G401.6 (cell line): ENCODE measurements at regions not wholly inside any gene's neighbourhood (a gene's known extent, or its start where the extent isn't known, plus 50 kb on each side); places are given as distances from the start of the nearest gene placed in this dataset.
"Not testable (repeated sequence)": the region's sequence is repeated elsewhere in the genome, so short reads cannot be mapped to it uniquely, and the experiment has no call there.

ENCODE experiments used
- FAIRE-seq: peaks from 2 replicates; lab custom pipeline; 2012; peaks lifted over from hg19 to GRCh38; lab: Jason Lieb, UNC

DNA sequence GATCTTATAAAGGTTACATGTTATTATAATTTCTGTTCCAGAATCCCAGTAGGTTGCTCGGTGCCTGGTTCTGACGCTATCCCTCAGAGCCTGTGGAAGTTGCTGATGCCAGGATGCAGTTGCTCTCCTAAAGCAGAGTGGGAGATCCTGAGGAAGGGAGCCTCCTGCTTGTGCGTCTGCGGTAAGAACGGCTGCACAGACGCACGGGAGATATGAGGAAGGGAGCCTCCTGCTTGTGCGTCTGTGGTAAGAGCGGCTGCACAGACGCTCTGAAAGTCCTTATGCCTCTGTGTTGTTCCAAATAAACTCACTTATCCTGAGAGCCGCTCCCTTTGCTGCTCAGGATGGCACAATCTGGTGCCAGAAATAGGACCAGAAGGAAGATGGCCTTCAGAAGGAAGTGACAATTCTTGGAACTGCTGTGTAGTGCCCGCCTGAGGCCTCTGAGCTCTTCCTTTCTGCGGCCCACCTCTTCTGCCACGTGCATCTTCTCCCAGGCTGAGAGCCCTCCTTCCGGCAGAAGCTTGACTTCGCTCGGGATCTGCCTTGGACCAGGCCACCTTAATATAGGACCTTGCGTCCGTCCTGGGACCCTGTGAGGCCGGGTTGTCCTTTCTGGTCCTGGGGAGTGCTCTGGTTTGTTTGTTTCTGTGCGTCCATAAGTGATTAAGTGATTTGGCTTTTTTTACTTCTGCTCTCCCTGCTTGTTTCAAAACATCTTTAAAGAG lies 89.5 kb downstream of the RTP5 start:
- FAIRE-seq: no peak

GRCh38 chr2:241959751-241960269 lies 90.3 kb downstream of the RTP5 start:
- no peak for FAIRE-seq

DNA sequence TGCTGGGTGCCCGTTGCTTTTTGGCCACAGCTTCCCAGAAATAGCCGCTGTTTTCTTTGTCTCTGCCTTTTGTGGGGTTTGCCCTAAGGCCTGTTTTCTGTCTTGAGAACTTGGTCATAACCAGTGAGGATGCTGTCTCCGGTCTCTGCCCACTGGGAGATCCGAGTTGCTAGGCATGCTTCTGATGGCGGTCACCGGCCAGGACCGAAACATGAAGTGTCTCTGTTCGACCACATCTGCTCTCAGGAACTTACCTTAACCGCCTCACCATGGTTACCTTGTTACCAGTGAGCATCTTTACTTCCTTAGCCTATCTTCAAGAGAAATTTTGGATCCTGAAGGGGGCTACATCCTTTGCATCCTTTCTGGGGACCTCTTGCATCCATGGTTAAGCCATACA lies 91.9 kb downstream of the RTP5 start:
- FAIRE-seq: no peak

DNA sequence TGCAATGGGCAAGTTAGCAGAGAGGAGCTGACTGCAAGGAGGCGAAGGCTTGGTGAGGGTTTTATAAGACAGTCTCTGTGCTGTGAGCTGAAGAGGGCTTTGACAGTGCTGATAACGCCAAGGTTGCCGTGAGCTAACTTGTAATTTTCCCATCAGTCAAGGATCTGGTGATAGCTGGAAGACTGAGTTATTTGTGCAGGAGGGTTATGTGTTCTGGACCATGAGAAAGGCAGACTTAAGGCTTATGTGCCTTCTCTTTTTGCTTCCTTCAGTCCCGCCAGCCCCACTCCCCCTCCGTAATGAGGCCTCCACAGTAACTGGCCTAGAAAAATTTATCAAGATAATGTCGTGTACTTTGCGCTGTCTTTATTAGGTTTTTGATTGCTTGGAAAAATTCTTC lies 94.6 kb downstream of the RTP5 start:
- no peak for FAIRE-seq

- no peak for FAIRE-seq
Measured at GRCh38 chr2:241965931-241966412, 96.4 kb downstream of the RTP5 start.

GRCh38 chr2:241966647-241967466 lies 97.3 kb downstream of the RTP5 start:
- no peak for FAIRE-seq

GRCh38 chr2:241967467-241968144 lies 98.1 kb downstream of the RTP5 start:
- no peak for FAIRE-seq

- no peak for FAIRE-seq
Measured at GRCh38 chr2:241968417-241968816, 98.9 kb downstream of the RTP5 start.

- FAIRE-seq: not testable (repeated sequence)
Measured at GRCh38 chr2:241969182-241969581, 99.7 kb downstream of the RTP5 start.

DNA sequence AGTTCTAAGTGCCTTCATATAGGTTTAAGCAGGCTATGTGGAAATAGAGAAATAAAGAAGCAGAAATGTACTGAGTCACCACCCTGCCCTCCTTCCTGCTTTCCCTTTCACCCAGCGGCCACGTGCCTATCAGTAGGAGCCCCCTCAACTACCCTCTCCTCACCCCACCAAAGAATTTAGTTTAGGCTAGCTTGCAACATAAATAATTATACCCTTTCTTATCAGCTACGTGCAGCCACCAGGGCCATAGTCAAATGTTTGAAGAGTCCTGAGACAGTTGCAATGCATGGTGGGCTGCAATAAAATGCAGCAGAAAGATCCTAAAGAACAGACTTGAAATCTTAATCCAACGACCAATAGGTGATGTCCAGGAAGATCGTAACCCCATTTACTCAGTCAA lies 101.2 kb downstream of the RTP5 start:
- FAIRE-seq: no peak

- FAIRE-seq: no peak
Measured at GRCh38 chr2:241974096-241974495, 104.6 kb downstream of the RTP5 start.

DNA sequence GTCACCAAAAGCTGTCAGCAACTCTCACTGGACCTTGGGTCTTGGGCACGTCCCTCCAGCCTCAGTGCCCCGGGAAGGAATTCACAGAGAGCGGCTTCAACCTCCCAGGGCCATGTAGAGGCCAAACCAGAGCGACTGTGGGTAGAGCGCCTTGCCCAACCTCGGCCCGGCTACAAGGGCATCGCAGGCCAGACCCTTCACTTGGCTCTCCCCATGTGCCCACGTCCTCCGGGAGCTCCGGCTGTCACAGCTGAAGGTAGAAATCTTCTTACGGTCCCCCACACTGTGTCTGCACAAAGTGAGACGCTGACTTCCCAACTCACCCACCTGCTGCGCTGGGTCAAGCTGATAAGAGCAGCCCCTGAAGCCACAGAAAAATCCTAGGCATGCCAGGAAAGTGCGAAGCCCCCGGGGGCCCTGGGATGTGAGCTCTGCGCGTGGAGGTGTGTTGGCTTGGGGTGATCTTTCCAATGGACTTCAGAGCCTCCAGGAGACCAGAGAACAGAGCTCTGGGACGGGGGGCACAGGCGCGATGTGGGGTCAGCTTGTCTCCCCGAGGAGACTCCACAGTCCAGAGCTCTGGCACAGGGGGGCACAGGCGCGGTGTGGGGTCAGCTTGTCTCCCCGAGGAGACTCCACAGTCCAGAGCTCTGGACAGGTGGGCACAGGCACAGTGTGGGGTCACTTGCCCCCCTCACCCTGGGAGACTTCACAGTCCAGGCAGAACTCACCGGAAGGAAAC lies 105.5 kb downstream of the RTP5 start:
- FAIRE-seq: no peak

- no peak for FAIRE-seq
Measured at GRCh38 chr2:241975593-241976284, 106.2 kb downstream of the RTP5 start.

DNA sequence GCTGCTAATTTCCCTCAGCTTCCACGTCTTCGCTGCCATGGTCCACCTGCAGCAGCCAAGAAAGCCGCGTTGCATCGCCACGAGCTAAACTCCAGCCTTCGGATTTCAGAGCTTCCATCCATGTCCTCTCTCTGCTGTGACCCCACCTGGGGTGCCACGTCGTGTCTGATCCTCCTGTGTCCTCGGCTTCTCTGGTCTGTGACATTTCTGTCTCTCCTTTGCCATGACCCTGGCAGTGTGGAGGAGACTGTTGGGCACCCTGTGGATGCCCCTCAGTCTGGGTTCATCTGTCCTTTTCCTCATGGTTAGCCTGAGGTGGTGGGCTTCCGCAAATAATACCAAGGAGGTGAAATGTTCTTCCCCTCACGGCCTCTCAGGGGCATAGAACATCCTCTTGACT lies 106.8 kb downstream of the RTP5 start:
- FAIRE-seq: no peak

DNA sequence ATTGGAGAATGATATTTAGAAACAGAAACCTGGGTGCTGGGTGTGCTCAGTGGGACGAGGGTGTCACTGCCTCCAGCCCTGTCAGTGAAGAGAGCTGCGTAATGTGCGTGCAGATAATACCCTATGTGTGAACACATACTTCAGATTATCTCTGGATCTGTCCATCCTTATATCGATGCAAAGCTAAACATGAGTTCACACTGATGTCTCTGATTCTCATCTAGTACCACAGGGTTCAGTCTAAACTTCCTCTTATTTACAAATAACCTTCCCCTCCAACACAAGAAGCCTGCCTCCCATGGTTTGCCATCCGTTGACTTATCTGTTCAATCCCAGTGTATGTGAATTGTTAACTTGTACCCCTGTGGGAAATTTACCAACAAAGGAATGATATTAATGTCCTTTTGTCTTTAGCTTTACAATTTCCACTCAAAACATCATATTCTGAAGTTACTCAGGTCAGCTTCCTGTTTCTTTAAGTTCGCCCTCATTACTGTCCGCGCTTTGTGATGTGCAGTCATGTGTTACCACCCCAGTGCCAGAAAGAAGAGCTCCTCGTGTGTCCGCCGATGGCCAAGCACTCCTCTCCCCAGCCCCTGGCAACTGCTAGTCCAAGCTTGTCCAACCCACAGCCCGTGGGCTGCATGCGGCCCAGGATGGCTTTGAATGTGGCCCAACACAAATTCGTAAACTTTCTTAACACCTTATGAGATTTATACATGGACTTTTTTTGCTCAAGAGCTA lies 108.2 kb downstream of the RTP5 start:
- no peak for FAIRE-seq

DNA sequence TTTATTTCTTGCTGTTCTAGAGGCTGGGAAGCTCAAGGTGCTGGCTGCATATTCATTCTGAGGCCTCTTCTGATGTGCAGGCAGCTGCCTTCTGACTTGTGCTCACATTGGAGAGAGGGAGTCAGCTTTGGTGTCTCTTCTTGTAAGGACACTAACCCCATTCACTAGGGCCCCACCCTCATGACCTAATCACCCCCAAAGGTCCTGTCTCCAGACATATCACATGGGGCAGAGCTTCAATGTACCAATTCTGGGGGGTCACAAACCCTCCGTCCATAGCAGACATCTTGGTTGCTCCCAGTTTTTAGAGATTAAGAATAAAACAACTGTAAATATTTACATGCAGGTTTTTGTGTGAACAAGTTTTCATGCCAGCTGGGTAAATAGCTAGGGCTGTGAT lies 109.1 kb downstream of the RTP5 start:
- no peak for FAIRE-seq

GRCh38 chr2:241980193-241980592 lies 110.7 kb downstream of the RTP5 start:
- no peak for FAIRE-seq

GRCh38 chr2:241981076-241981700 lies 111.7 kb downstream of the RTP5 start:
- no peak for FAIRE-seq

- FAIRE-seq: no peak
Measured at GRCh38 chr2:241982706-241983570, 113.4 kb downstream of the RTP5 start.
